ENCODE measurements at regions not wholly inside any gene's neighbourhood (a gene's known extent, or its start where the extent isn't known, plus 50 kb on each side); places are given as distances from the start of the nearest gene placed in this dataset.

- Histone ChIP-seq H4K20me1 (ENCODE audit: insufficient read depth) (no peaks in the 10 kb centered on the region), H3K79me2 (ENCODE audit: low read depth) (no peaks in the 10 kb centered on the region), H3K27ac (no peak overlapping the region), H3K4me1 (replicated peaks; ENCODE audit: insufficient read depth) (peaks cover 24% of the 10 kb centered on the region), H3K9me2 (ENCODE audit: insufficient read depth) (no peaks in the 10 kb centered on the region), H3K9me3 (ENCODE audit: insufficient read depth, low read depth) (no peaks in the 10 kb centered on the region), H2AFZ (no peak overlapping the region), H3K27me3 (ENCODE audit: insufficient read depth, low read depth) (no peaks in the 10 kb centered on the region), H3F3A (ENCODE audit: insufficient read depth, low read depth) (peaks cover 9% of the 10 kb centered on the region; the same call in 1 of the 2 replicates), H3K4me2 (no peak overlapping the region), H3K36me3 (ENCODE audit: low read depth) (no peaks in the 10 kb centered on the region), H3K4me3 (no peak overlapping the region)
- BruUV-seq (replicated peaks) = no TSS peak
- ChIA-PET POLR2A (ENCODE audit: unreplicated experiment) (no interaction called here), CTCF (no interaction called here)
- intact Hi-C loops (cut with micrococcal nuclease; ENCODE audit: unreplicated experiment) = no loop called here
- TF ChIP-seq EZH2 (IDR thresholded peaks at IDR 0.05; ENCODE audit: low read depth) = no peak
- TF ChIP-seq CTCF (conservative IDR thresholded peaks at IDR 0.05) = no peak
- no peak for DNase-seq
These were observed 221.6 kb downstream of the RAD51AP2 start for GRCh38 chr2:17296686-17297085.

- Histone ChIP-seq H3K36me3 (ENCODE audit: low read depth) (no peaks in the 10 kb centered on the region), H3K4me3 (no peak overlapping the region), H2AFZ (no peak overlapping the region), H3F3A (ENCODE audit: insufficient read depth, low read depth) (no peaks in the 10 kb centered on the region), H3K27me3 (ENCODE audit: insufficient read depth, low read depth) (no peaks in the 10 kb centered on the region), H3K79me2 (ENCODE audit: low read depth) (no peaks in the 10 kb centered on the region), H3K27ac (no peak overlapping the region), H4K20me1 (ENCODE audit: insufficient read depth) (no peaks in the 10 kb centered on the region), H3K4me1 (replicated peaks; ENCODE audit: insufficient read depth) (no peaks in the 10 kb centered on the region), H3K4me2 (no peak overlapping the region), H3K9me3 (ENCODE audit: insufficient read depth, low read depth) (no peaks in the 10 kb centered on the region), H3K9me2 (ENCODE audit: insufficient read depth) (no peaks in the 10 kb centered on the region)
- TF ChIP-seq CTCF (conservative IDR thresholded peaks at IDR 0.05) = no peak
- no peak for TF ChIP-seq EZH2 (IDR thresholded peaks at IDR 0.05; ENCODE audit: low read depth)
- no peak for DNase-seq
- POLR2A ChIA-PET (ENCODE audit: unreplicated experiment) = no interaction called here
- intact Hi-C loops (cut with micrococcal nuclease; ENCODE audit: unreplicated experiment) = no loop called here
- CTCF ChIA-PET = no interaction called here
- no TSS peak for BruUV-seq (replicated peaks)
These were observed 228.6 kb downstream of the RAD51AP2 start for GRCh38 chr2:17289669-17290068.

- ChIA-PET CTCF (no interaction called here), POLR2A (ENCODE audit: unreplicated experiment) (no interaction called here)
- TF ChIP-seq CTCF (conservative IDR thresholded peaks at IDR 0.05) = no peak
- no peak for TF ChIP-seq EZH2 (IDR thresholded peaks at IDR 0.05; ENCODE audit: low read depth)
- Histone ChIP-seq H3K4me1 (replicated peaks; ENCODE audit: insufficient read depth) (no peaks in the 10 kb centered on the region), H3K9me2 (ENCODE audit: insufficient read depth) (no peaks in the 10 kb centered on the region), H3K27me3 (ENCODE audit: insufficient read depth, low read depth) (no peaks in the 10 kb centered on the region), H3K79me2 (ENCODE audit: low read depth) (no peaks in the 10 kb centered on the region), H3K4me2 (no peak overlapping the region), H3K36me3 (ENCODE audit: low read depth) (no peaks in the 10 kb centered on the region), H3K9me3 (ENCODE audit: insufficient read depth, low read depth) (no peaks in the 10 kb centered on the region), H2AFZ (no peak overlapping the region), H3K27ac (no peak overlapping the region), H3K4me3 (no peak overlapping the region), H3F3A (ENCODE audit: insufficient read depth, low read depth) (no peaks in the 10 kb centered on the region), H4K20me1 (ENCODE audit: insufficient read depth) (no peaks in the 10 kb centered on the region)
- no peak for DNase-seq
- no TSS peak for BruUV-seq (replicated peaks)
- intact Hi-C loops (cut with micrococcal nuclease; ENCODE audit: unreplicated experiment) = no loop called here
These were observed 231.1 kb downstream of the RAD51AP2 start for GRCh38 chr2:17287183-17287582.

All from PC-9 (cell line).